ENCODE measurements at regions not wholly inside any gene's neighbourhood (a gene's known extent, or its start where the extent isn't known, plus 50 kb on each side); places are given as distances from the start of the nearest gene placed in this dataset.

GRCh38 chr2:71926089-71926447 lies 221.6 kb downstream of the CYP26B1 start:
- DNase-seq (ENCODE audit: low read depth in 1 of 2, low spot score in 1 of 2): no peak
- Histone ChIP-seq H3K27ac (replicated peaks) (no peak overlapping the region), H3K27me3 (ENCODE audit: insufficient read depth, poor library complexity, severe bottlenecking) (no peaks in the 10 kb centered on the region), H3K4me3 (replicated peaks; ENCODE audit: insufficient read depth, low read length) (no peak overlapping the region)
- TF ChIP-seq SPI1 (IDR thresholded peaks at IDR 0.05; ENCODE audit: borderline replicate concordance, low read depth): no peak
- no peak for TF ChIP-seq CTCF (IDR thresholded peaks at IDR 0.05; ENCODE audit: insufficient read depth, low read length)
- no peak for TF ChIP-seq POLR2AphosphoS5 (IDR thresholded peaks at IDR 0.05; ENCODE audit: low read depth)
- TF ChIP-seq GABPA (IDR thresholded peaks at IDR 0.05; ENCODE audit: low read depth): no peak
- TF ChIP-seq REST (IDR thresholded peaks at IDR 0.05; ENCODE audit: insufficient replicate concordance, low read depth): no peak

GRCh38 chr2:71925268-71926088 lies 222.2 kb downstream of the CYP26B1 start:
- Histone ChIP-seq H3K27ac (replicated peaks) (no peak overlapping the region), H3K4me3 (replicated peaks; ENCODE audit: insufficient read depth, low read length) (no peak overlapping the region), H3K27me3 (ENCODE audit: insufficient read depth, poor library complexity, severe bottlenecking) (no peaks in the 10 kb centered on the region)
- TF ChIP-seq POLR2AphosphoS5 (IDR thresholded peaks at IDR 0.05; ENCODE audit: low read depth): no peak
- TF ChIP-seq CTCF (IDR thresholded peaks at IDR 0.05; ENCODE audit: insufficient read depth, low read length): no peak
- no peak for TF ChIP-seq SPI1 (IDR thresholded peaks at IDR 0.05; ENCODE audit: borderline replicate concordance, low read depth)
- no peak for TF ChIP-seq REST (IDR thresholded peaks at IDR 0.05; ENCODE audit: insufficient replicate concordance, low read depth)
- TF ChIP-seq GABPA (IDR thresholded peaks at IDR 0.05; ENCODE audit: low read depth): no peak
- DNase-seq (ENCODE audit: low read depth in 1 of 2, low spot score in 1 of 2): peak in 1 of 2 experiments; percentile 0

- TF ChIP-seq REST (IDR thresholded peaks at IDR 0.05; ENCODE audit: insufficient replicate concordance, low read depth) (no peak), CTCF (IDR thresholded peaks at IDR 0.05; ENCODE audit: insufficient read depth, low read length) (peak; percentile 69)
- H3K27me3 ChIP-seq (ENCODE audit: insufficient read depth, poor library complexity, severe bottlenecking): no peaks in the 10 kb centered on the region
- H3K4me3 ChIP-seq (replicated peaks; ENCODE audit: insufficient read depth, low read length): no peak overlapping the region
- H3K27ac ChIP-seq (replicated peaks): no peak overlapping the region
- DNase-seq (ENCODE audit: low read depth in 1 of 2, low spot score in 1 of 2): peak; percentile 49 to 65
Observed at GRCh38 chr2:71923887-71924533, 223.7 kb downstream of the CYP26B1 start.

Data from HL-60 (cell line).